HG03066 (cell line): ENCODE measurements at regions not wholly inside any gene's neighbourhood (a gene's known extent, or its start where the extent isn't known, plus 50 kb on each side); places are given as distances from the start of the nearest gene placed in this dataset.

Source experiments
- ATAC-seq: cut with Tn5 transposase; IDR thresholded peaks from one replicate; pipeline ENCODE4 v1.9.1; 2021; ENCODE audit warnings: low read depth; ENCODE audit not compliant: unreplicated experiment

DNA sequence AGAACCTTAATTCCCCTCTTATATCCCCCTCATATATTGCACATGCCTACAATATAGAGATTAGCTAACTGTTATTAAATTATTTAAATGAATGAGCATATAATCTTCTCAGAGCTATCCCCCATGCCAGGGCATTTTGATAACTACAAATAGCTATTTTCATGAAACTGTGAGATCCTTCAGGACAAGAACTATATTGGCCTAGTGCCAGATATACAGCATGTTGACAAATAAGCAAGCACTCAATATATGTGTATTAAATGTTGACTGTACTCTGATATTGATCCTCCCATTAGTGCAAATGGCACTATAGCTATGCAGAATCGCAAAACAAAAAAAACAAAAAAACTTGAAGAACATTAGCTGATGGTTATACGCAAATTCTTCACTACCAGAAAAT, 134.1 kb upstream of the OTX2 start:
- ATAC-seq, result no peak

DNA sequence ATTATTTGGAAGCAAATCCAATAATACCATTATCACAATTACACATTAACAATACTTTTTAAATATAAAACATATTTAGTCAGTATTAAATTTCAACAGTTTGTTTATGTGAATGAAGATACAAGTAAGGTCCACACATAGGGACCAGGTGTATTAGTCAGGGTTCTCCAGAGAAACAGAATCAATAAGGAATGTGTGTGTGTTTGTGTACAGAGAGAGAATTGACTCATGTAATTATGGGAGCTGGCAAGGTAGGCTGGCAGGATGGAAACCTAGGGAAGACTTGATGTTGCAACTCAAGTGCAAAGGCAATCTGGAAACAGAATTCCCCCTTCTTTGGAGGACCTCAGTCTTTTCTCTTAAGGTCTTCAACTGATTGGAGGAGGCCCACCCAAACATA, 123.2 kb upstream of the OTX2 start:
- ATAC-seq, result no peak

DNA sequence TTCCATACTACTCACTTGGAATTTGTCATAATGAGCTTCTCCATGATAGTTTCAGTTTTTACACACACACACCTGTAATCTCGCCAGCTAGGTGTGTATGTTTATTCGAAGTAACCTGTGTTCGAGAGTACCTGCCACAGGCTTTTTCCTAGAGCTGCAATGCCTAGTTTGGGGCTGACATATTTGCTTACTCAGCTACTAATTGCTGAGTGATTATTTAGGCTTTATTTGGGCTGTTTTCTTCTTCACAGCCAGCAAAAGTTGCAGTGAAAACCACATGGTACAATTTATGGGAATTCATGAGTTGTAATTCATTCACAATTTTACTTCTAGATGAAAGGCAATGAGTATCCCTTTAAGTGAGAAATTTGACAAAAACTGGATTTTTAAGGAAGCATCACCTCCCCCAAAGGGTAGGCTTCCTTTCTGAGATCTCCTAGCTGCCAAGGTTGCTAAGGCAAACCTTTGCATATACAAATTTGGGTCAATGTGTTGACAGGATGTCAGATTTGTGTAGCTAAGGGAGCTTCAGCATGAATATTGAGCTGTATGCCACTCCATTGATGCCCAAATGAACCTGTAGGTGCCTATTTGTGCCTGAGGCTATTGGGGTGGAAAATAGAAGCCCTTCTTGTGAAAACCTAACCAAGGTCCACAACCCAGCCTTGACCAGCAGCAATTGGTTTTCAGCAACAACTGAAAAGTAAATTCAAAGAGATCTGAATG, 108.7 kb upstream of the OTX2 start:
- no peak for ATAC-seq

DNA sequence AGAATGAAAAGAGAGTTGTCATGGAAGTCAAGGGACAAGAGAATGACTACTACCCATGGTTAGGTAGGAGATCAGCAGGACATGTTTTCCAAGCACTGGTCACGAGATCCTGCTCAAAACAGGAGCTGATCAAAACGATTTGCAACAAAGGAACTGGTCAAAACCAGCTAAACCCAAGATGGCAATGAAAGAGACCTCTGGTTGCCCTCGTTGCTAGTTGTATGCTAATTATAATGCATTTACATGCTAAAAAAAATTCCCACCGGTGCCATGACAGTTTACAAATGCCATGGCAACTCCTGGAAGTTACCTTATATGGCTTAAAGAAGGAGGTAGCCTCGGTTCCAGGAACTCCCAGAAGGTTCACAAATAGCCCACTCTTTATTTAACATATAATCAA, 95.0 kb upstream of the OTX2 start:
- no peak for ATAC-seq

DNA sequence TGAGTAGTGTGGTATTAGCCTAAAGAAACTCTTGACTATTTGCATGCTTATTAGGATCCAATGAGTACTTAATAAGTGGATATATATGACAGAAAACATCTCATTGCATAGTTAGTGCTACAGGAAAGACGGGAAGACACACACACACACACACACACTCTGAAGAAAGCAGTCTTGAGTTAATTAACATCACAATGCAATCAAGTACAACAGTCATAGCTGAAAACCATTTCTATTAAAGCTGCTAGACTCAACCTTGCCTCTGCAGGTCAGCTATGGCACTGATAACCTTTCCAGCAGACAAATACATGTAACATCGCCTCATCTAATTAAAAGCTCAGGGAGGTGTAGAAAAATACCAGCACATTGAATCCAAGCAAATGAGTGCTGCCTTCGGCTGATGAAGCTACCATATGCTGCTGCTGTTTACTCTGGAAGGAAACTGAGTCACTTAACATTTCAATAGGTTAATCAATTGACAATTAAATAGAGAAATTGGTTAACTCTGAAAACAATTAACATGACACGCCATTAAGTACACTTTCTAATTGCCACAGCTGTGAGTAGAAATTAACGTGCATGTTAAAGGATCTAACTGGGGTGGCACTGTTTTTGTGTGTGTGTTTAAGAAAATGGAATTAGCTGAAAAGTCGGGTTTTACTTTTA, 93.2 kb upstream of the OTX2 start:
- no peak for ATAC-seq

DNA sequence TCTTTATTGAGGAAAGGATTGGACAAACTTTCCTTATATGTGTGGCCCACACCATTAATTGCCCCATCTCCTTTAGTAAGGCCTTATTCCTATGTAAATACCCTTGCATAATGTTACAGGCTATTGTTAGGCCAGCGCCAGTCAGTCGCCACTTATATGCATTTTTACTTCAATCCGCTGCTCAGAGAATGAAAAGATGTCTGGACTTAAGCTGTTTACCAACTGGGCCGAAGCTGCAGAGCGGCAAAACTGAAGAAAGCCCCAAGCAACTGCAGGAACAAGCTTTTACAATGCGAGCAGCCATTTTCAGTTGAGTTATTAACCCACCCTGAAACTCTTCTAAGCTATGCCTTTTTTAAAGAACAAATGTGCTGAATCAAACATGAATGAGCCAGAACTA, 92.1 kb upstream of the OTX2 start:
- no peak for ATAC-seq

DNA sequence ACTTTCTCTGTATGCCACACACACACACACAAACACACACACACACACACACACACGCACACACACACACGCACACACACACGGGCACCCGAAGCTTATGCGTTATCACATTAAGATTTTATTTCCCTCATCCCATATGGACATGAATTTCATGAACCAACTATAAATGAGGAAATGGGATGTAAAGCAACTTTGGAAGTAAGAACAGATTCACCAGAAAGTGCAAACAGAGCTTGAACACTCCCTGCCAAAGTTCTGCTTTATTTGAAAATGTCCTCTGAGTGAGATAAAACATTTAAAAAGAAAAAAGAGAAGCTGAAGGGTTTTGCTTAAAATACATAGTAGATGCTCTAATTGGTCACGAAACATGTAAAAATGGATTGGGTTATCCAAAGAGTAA, 90.4 kb upstream of the OTX2 start:
- ATAC-seq, result no peak

DNA sequence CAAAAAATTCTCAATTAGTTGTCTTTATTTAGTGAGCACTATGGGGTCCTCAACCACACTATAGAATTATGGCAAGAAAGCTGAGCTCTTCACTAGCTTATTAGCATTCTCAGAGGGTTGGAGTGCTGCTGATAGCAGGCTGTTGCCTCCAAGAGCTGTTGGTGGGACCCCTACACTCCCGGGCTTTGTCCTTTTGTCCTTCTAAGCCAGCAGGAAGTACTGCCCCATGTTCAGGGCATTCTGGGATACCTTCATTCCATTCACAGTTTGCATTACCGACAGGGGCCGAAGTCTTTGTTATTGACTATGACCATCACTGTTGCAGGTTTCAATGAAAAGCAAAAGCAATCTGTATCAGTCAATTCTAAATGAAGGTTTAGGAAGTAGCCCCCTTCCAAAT, 89.5 kb upstream of the OTX2 start:
- no peak for ATAC-seq

DNA sequence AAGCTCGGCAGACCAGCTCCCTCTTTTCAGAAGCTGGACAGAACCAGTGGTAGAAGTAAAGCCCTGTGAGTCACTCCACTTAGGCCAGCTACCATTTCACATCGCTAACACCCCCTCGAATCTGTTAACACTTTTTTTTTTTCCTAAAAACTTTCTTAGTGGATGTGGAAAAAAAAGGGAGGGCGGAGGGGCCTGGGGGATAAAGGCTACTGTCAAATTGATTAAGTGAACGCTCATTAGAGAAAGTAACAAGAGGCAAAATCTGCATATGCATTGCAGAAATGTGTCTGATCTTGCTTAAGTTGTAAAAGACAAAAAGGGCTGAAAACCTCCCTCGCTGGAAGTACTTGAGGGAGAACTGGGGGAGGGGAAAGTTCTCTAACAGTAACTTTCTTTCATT, 86.6 kb upstream of the OTX2 start:
- ATAC-seq, result no peak

DNA sequence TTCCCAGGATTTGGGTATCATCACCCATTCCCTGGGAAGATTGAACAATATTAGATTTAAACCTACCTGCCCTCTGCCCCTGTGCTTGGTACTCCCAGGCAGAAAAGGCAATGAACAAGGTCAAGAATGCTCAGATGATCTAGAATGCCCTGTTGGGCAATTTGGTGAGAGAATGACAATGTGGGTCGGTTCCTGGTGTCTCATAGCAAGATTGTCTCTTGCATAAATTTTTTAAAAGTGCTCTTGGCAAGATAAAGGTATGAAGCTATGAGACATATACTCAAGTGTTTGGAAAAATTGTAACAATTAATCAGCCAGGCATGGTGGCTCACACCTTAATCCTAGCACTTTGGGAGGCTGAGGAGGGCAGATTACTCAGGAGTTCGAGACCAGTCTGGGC, 86.0 kb upstream of the OTX2 start:
- ATAC-seq, result no peak

DNA sequence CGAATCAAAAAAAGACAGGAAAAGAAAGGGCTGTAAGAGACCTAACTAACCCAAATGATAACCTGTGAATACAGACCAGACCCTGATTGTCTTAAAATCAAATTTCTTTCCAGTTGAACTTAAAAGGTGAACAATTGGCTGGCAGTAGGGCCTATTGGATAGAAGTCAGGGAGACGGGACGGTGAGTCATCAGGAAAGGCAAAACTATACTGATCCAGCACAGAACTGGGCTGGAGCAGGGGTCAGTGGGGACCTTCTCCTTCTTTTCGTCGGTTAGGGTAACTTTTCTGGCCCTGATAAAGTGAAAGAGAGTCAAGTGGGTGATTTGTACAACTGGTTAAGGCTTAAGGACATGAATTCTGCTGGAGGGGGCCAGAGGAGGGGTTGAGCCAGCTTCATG, 84.9 kb upstream of the OTX2 start:
- ATAC-seq, result no peak

DNA sequence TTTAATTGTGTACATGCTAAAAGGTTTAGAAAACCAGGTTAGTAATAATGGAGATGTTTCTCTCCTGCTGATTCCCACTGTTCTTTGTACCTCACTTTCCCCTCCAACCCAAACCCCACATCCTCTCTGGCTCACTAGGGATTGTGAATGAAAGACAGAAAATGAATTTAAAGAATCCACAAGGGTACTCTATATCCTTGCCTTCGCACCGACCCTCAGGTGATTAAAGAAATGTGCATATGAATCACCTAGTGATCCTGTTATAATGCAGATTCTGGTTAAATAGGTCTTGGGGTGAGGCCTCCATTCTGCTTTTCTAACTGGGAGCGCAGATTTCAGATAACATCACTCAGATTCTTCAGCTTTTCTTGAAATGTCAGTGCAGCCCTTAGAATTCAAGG, 84.3 kb upstream of the OTX2 start:
- ATAC-seq, result no peak

DNA sequence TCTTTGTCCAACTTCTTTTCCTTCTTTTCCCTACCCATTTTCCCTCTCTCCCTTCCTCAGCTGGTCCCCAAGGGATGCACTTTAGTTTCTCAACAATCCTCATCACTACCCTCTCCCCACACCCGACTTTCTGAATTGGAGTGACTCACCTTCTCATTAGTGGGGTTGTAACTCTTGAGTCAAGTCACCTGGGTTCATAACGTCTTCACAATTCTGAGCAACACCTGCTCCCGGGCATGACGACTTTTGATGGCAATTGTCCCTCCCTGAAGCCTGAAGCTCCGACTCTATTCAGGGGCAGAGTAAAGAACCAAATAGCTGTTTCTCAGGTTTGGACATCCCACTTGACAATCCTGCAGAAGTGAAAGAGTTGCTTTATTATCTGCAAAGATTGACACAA, 82.7 kb upstream of the OTX2 start:
- ATAC-seq, result no peak

DNA sequence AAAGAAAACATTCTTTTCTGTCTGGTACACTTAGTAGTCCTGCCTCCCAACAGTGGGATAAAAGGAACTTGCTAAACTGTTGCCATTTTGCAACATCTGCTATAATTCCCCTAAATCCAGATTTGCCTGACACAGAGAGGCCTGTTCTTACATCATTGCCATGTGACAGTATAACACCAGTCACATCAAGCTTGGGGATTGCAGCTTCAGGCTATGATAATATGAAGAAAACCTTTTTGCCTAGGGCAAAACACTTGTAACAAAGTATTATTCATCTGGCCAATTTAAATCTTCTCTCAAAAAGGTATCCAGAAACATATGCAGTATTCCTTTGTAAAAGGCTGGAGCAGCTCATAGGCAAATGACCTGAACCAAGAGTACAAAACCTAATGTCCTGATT, 80.9 kb upstream of the OTX2 start:
- ATAC-seq, result no peak

DNA sequence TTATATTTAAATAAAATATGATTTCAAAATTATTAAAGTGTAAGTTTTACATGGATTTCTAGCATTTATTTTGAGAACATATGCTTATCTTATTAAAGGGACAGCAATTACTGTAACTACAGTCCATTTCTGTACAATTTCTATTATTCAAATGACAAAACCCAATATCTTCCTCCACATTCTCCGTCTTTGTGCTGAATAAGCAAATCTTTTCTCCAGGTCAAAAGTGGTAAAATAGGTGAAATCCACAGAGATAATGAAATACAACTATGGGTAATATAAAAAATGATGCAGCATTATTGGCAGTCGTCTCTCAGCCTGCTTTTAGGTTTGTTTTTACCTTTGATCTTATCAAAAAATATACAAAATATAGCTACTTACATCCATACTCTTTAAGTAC, 79.4 kb upstream of the OTX2 start:
- no peak for ATAC-seq

DNA sequence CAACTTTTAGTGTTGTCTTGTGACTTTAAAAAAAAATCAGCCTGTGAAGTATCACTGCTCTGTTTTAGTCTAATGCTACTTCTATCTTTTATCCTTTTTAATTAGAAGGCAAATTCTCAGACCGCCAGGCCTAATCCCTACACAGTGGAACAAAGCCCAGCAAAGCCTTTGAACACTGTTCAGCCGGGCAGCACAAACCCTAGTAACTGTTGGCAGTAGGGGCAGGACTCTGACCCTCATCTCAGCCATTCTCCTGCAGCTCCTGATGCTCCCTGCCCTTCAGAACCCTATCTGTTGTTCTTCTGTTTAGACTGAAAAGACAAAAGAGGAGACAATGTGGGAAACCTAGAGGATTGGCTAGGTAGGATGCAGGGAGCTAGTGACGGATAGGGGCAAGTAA, 78.0 kb upstream of the OTX2 start:
- no peak for ATAC-seq

DNA sequence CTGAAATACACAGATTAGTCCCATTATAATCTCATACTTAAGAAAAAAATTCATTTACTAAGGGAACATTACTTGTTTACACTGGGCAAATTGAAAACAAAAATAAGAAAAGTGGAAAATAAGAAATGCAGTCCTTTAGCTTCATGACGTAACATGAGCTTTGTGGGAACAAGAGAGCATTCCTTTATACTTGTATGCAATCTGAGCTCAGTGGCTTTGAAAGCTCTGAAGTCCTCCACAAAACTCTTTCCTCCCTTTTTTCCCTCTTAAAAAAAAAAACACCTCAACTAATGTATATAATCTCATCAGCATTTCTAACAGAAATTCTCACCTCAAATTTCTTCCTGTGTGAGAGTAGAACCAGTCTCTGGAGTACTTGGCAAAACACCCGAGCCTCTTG, 76.9 kb upstream of the OTX2 start:
- no peak for ATAC-seq

DNA sequence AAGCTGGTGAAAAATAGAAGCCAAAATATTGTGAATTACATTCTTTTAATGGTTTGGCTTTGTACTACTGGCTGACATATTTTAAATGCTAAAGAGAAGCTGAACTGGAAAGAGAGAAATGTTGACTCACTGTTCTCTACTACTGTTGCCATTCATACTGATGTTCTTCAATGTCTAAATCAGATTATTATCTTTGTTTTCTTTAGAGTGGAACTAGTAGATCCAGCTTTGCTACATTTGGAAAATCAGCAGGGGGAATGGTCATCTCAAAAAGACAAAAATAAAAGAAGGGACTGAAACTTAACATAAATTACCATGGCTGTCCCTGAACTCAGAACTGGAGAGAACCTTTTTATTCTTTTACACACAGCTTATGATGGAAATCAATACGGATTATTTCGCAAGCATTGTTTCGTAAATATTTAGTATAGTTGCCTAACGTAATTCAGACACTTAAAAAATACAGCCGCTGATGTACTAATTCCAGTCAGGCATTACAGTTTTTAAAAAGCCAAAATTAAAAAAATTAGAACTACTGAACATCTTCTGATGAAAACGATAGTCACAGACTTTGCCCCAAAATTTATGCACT, 76.3 kb upstream of the OTX2 start:
- ATAC-seq, result no peak

DNA sequence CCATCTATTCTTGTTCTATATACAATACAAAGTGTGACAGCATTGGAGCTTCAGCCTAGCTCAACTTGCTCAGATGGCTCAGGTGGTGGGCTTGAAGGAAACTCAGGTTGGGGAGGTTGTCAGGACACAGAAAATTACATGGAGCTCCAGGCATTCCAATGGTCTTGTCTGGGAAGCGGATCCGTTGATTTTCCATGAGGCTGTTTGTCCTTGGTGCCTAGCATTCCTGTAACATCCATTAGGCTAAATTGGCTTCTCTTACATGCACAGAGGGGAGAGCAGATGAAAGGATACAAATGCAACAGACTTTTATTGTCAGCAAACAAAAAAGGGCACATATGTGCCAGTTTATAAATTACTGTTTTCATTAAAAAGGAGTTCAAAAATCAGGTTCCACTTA, 75.5 kb upstream of the OTX2 start:
- no peak for ATAC-seq

DNA sequence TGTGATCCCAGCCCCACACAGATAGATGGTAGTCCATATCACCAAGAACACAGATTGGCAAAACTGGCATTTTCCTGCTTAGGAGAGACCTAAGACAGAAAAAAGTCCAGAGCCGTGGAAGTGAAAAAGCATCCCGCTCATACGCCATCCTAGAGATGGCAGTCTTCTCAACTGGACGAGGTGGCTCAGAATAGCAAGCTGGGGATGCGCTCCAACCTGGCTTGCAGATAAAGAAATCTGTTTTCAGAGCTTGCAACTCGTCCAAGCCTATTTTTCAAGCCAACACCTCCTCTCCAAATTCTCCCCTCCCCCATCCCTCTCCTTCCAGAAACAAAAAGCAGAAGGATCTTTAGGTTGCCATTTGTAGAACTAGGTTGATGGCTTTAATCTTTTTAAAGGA, 74.3 kb upstream of the OTX2 start:
- no peak for ATAC-seq

DNA sequence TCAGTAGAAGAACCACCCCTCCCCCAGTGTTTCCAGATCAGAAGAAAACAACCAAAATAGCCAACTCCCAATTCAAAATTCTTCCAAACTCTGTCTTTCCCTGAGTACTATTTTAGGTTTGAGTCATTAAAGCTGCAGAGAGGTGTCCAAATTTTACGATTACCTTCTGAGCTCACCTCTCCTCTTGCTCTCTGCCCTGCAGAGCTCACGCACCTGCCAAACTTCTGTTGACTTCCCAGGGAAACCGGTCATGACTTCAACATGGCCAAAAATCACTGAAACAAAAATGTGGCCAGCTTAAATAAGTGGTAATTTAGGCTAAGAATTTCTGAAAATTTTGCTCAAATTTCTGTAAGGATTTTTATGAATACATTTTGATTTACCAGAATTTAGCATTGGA, 70.9 kb upstream of the OTX2 start:
- ATAC-seq, result no peak

DNA sequence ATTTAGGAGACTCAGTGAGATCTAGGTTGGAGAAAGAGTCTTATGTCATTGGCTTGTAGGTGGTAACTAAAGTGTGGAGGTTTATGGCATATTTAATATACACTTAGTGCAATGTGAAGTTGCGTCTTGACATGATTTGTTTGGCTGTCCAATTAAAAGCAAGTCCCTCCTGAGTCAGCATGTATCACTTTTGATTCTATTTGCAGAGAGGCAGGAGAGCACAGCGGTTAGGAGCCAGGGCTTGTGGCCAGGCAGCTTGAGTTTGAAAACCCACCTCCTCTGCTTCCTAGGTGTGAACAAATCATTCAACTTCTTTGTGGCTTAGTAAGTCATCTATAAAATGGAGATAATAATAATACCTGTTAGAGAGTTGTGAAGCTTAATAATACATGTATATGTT, 68.5 kb upstream of the OTX2 start:
- ATAC-seq, result no peak
